Naive thymus-derived CD4-positive, alpha-beta T cell (primary cell): ENCODE measurements at regions not wholly inside any gene's neighbourhood (a gene's known extent, or its start where the extent isn't known, plus 50 kb on each side); places are given as distances from the start of the nearest gene placed in this dataset.

Source experiments
- ATAC-seq: fragments of 150-1000 bp; cut with Tn5 transposase; 2 replicates; pipeline ENCODE4 v1.10.0; 2021; ENCODE audit warnings: mild to moderate bottlenecking, moderate library complexity
- CTCF ChIA-PET: fragments of 350-600 bp; sonication (Branson Sonifier 250); formaldehyde crosslinking; loops from one replicate; lab custom pipeline; 2021; ENCODE audit warnings: antibody characterized with exemption; lab: Charles Lee
- POLR2A ChIA-PET: fragments of 350-600 bp; sonication (Branson Sonifier 250); formaldehyde crosslinking; loops from one replicate; lab custom pipeline; 2021; ENCODE audit warnings: antibody characterized with exemption, inconsistent platforms; lab: Charles Lee
- DNase-seq, 9 donors: peaks; one replicate each; pipeline versions ENCODE4 v3.0.0 to v3.0.0-alpha.2; 2020 to 2022; ENCODE audit warnings: mixed read lengths in 1 of 9
- H3K27ac ChIP-seq: one replicate; pipeline ENCODE4 v1.7.0; 2013; ENCODE audit warnings: mild to moderate bottlenecking, low read depth, low read length, moderate library complexity
- H3K27me3 ChIP-seq, 2 donors: one replicate each; pipeline ENCODE4 v1.7.0; 2013; ENCODE audit warnings: low read length in 2 of 2, mild to moderate bottlenecking in 2 of 2, moderate library complexity in 2 of 2; ENCODE audit not compliant: control insufficient read depth in 2 of 2, insufficient read depth in 2 of 2
- H3K36me3 ChIP-seq, 3 experiments: 1 replicate in 2 of 3; 2 replicates in 1 of 3; pipeline ENCODE4 v1.7.0; 2013; ENCODE audit warnings: low read length in 3 of 3, mild to moderate bottlenecking in 3 of 3, moderate library complexity in 1 of 3; ENCODE audit not compliant: insufficient read depth in 3 of 3, control insufficient read depth in 2 of 3
- H3K4me1 ChIP-seq, 2 donors: one replicate each; pipeline ENCODE4 v1.7.0; 2013; ENCODE audit warnings: low read length in 2 of 2, mild to moderate bottlenecking in 2 of 2, moderate library complexity in 1 of 2; ENCODE audit not compliant: control insufficient read depth in 2 of 2, insufficient read depth in 2 of 2
- H3K4me3 ChIP-seq: 2 replicates; pipeline ENCODE4 v1.7.0; 2013; ENCODE audit warnings: mild to moderate bottlenecking, low read length
- H3K9me3 ChIP-seq, 3 experiments: 1 replicate in 2 of 3; 2 replicates in 1 of 3; pipeline ENCODE4 v1.7.0; 2013; ENCODE audit warnings: low read length in 3 of 3; ENCODE audit not compliant: control insufficient read depth in 2 of 3
- H3K27ac Mint-ChIP-seq, 9 donors: one replicate each; pipeline ENCODE4 v1.8.0; 2020 to 2022; ENCODE audit warnings: mixed read lengths in 9 of 9, mild to moderate bottlenecking in 8 of 9, moderate library complexity in 5 of 9, inconsistent platforms in 2 of 9
- H3K27me3 Mint-ChIP-seq, 5 donors: one replicate each; pipeline ENCODE4 v1.8.0; 2021 to 2022; ENCODE audit warnings: mixed read lengths in 5 of 5, mild to moderate bottlenecking in 1 of 5
- H3K36me3 Mint-ChIP-seq, 5 donors: one replicate each; pipeline ENCODE4 v1.8.0; 2020 to 2022; ENCODE audit warnings: mixed read lengths in 5 of 5, mild to moderate bottlenecking in 3 of 5, inconsistent platforms in 1 of 5
- H3K4me1 Mint-ChIP-seq, 7 donors: one replicate each; pipeline ENCODE4 v1.8.0; 2020 to 2022; ENCODE audit warnings: mixed read lengths in 7 of 7, mild to moderate bottlenecking in 3 of 7, inconsistent platforms in 1 of 7
- H3K4me3 Mint-ChIP-seq, 10 donors: one replicate each; pipeline ENCODE4 v1.8.0; 2020 to 2022; ENCODE audit warnings: mild to moderate bottlenecking in 10 of 10, mixed read lengths in 10 of 10, moderate library complexity in 6 of 10, inconsistent platforms in 2 of 10
- H3K9me3 Mint-ChIP-seq, 11 donors: one replicate each; pipeline ENCODE4 v1.8.0; 2020 to 2022; ENCODE audit warnings: mixed read lengths in 11 of 11, mild to moderate bottlenecking in 4 of 11, inconsistent platforms in 1 of 11, moderate library complexity in 1 of 11
- intact Hi-C, 2 donors: fragments of 100-400 bp; cut with micrococcal nuclease; formaldehyde crosslinking; loops; one replicate each; pipeline ENCODE4 v1.15.1; 2023

GRCh38 chr6:103910018-103910417 lies 949.7 kb downstream of the HACE1 start:
- Mint-ChIP-seq H3K36me3 (no peaks in the 10 kb centered on the region), H3K4me3 (no peak overlapping the region), H3K27ac (no peak overlapping the region), H3K4me1 (no peaks in the 10 kb centered on the region), H3K9me3 (peaks cover 0 to 18% (median 5%) of the 10 kb centered on the region in 11 donors), H3K27me3 (no peaks in the 10 kb centered on the region)
- ChIA-PET CTCF (no interaction called here), POLR2A (no interaction called here)
- ATAC-seq (no peak), DNase-seq (no peak)
- intact Hi-C loops, result no loop called here
- no peaks in the 10 kb centered on the region for H3K4me1 ChIP-seq
- no peaks in the 10 kb centered on the region for H3K27me3 ChIP-seq
- H3K36me3 ChIP-seq, result no peaks in the 10 kb centered on the region
- H3K27ac ChIP-seq, result no peak overlapping the region
- H3K9me3 ChIP-seq, result no peaks in the 10 kb centered on the region
- H3K4me3 ChIP-seq, result no peak overlapping the region

DNA sequence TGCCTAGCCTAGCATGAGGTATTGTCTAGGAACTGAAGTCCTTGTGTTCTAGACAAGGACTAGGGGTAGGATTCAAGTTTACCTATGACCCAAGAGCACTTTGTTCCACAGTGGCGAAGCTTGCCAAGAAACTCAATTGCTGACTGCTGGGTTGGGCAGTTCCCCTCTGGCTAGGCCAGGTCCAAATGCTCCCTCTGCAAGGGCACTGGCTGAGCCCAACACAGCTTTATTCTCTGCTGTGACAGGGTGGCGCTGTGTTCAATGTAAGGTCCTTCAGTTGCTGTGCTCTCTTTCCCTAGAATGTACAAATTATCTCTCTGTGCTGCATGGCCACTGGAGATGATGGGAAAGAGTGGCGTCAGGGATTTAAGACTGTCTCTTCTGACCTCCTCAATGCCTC lies 950.8 kb downstream of the HACE1 start:
- DNase-seq (no peak), ATAC-seq (no peak)
- Mint-ChIP-seq H3K4me3 (no peak overlapping the region), H3K9me3 (peaks cover 0 to 27% (median 5%) of the 10 kb centered on the region in 11 donors), H3K27me3 (no peaks in the 10 kb centered on the region), H3K27ac (no peak overlapping the region), H3K4me1 (no peaks in the 10 kb centered on the region), H3K36me3 (no peaks in the 10 kb centered on the region)
- intact Hi-C loops, result no loop called here
- no peaks in the 10 kb centered on the region for H3K36me3 ChIP-seq
- H3K27ac ChIP-seq, result no peak overlapping the region
- H3K4me3 ChIP-seq, result no peak overlapping the region
- H3K9me3 ChIP-seq, result no peaks in the 10 kb centered on the region
- no peaks in the 10 kb centered on the region for H3K27me3 ChIP-seq
- H3K4me1 ChIP-seq, result no peaks in the 10 kb centered on the region
- ChIA-PET POLR2A (no interaction called here), CTCF (no interaction called here)

DNA sequence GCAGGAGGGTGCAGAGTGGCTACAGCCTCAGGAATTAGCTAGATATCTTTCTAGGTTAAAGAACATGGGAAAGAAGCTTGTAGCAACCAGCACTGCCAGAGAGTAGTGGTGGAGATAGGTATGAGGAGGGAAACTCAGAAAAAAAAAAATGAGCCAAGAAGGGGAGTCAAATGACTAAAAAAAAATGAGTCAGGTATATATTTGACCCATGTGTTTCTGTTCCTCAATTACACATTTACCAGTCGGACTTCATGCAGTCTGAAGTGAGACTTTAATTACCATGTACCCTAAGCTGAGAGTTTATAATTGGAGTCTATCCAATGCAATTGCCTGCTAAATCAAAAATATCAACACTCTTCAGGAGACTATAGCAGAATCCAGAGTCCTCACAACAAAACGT lies 964.6 kb downstream of the HACE1 start:
- ATAC-seq (no peak), DNase-seq (no peak)
- Histone ChIP-seq H3K9me3 (no peaks in the 10 kb centered on the region), H3K36me3 (no peaks in the 10 kb centered on the region), H3K4me1 (no peaks in the 10 kb centered on the region), H3K4me3 (no peak overlapping the region), H3K27me3 (no peaks in the 10 kb centered on the region), H3K27ac (no peak overlapping the region)
- Mint-ChIP-seq H3K36me3 (no peaks in the 10 kb centered on the region), H3K9me3 (peaks cover 0 to 16% (median 2%) of the 10 kb centered on the region in 11 donors), H3K4me3 (no peak overlapping the region), H3K27ac (no peak overlapping the region), H3K4me1 (no peaks in the 10 kb centered on the region), H3K27me3 (no peaks in the 10 kb centered on the region)
- intact Hi-C loops, result no loop called here
- CTCF ChIA-PET, result no interaction called here
- POLR2A ChIA-PET, result no interaction called here

DNA sequence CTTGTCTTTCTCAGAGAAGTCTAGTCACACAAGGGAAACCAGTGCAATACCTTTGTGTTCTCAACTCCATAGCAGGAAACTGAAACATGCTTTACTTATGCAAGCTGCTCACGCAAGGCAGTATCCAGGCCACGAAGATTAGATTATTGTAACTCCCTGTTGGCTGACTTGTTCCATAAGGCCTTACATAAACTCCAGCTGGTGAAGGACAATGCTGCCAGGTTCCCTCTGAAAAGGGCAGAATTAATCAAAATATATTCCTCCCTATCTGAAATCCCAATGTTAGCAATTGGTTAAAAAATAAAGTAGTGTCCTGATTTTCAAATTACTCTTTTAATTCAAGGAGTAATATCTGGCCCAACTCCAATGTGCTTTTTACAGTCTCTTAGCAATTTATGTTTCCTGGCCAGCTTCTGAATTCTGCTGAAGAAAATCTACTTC lies 966.6 kb downstream of the HACE1 start:
- H3K36me3 Mint-ChIP-seq, result no peaks in the 10 kb centered on the region
- CTCF ChIA-PET, result no interaction called here
- peaks cover 0 to 17% (median 2%) of the 10 kb centered on the region in 11 donors for H3K9me3 Mint-ChIP-seq
- no peak for DNase-seq
- intact Hi-C loops, result no loop called here
- H3K27ac ChIP-seq, result no peak overlapping the region
- no peak overlapping the region for H3K4me3 ChIP-seq
- no peak for ATAC-seq
- H3K27me3 ChIP-seq, result no peaks in the 10 kb centered on the region
- no peaks in the 10 kb centered on the region for H3K4me1 ChIP-seq
- POLR2A ChIA-PET, result no interaction called here
- H3K9me3 ChIP-seq, result no peaks in the 10 kb centered on the region
- no peak overlapping the region for H3K27ac Mint-ChIP-seq
- H3K36me3 ChIP-seq, result no peaks in the 10 kb centered on the region
- no peaks in the 10 kb centered on the region for H3K4me1 Mint-ChIP-seq
- H3K27me3 Mint-ChIP-seq, result no peaks in the 10 kb centered on the region
- H3K4me3 Mint-ChIP-seq, result no peak overlapping the region

DNA sequence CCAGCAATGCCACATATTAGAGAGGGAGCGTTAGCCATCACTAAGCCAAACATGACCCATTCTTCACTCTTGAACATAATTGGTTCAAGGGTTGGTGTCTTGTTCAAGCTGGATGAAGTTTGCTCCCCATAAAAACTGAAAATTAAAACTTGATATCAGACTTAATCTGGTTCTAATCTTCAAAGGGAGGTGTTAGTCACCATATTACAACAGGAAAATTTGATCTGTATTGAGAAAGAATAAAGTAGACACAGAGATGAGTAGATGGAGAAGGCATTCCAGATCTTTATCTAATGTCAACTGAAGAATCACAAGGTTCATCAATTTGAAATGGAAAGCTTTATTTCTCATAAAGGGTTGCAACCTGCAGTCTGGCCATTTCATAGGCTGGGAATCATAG lies 972.8 kb downstream of the HACE1 start:
- Histone ChIP-seq H3K4me1 (no peaks in the 10 kb centered on the region), H3K36me3 (no peaks in the 10 kb centered on the region), H3K27me3 (no peaks in the 10 kb centered on the region), H3K4me3 (no peak overlapping the region), H3K27ac (no peak overlapping the region), H3K9me3 (no peaks in the 10 kb centered on the region)
- DNase-seq (no peak), ATAC-seq (no peak)
- Mint-ChIP-seq H3K4me3 (no peak overlapping the region), H3K9me3 (peaks cover 0 to 12% (median 3%) of the 10 kb centered on the region in 11 donors), H3K4me1 (no peaks in the 10 kb centered on the region), H3K36me3 (no peaks in the 10 kb centered on the region), H3K27ac (no peak overlapping the region), H3K27me3 (no peaks in the 10 kb centered on the region)
- ChIA-PET POLR2A (no interaction called here), CTCF (no interaction called here)
- intact Hi-C loops, result no loop called here

DNA sequence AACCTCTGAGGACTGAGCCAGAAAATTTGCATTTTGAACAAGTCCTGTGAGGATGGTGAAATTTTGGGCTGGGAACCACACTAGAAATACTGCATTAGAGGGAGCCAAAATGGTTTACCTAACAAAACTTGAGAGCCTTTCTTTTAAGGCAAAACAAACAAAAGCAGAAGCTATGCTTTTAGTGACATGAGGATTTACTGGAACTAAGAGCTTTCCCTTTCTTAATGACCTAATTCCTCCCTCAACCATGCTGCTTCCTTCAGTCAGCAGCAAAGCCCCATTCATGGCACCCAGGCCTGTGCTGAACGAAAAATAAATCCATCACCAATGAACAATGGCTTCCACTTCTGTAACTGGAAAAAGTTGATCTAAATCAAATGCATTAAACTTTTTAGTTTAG lies 974.3 kb downstream of the HACE1 start:
- H3K27ac ChIP-seq, result no peak overlapping the region
- no peaks in the 10 kb centered on the region for H3K4me1 ChIP-seq
- no peaks in the 10 kb centered on the region for H3K4me1 Mint-ChIP-seq
- H3K27me3 ChIP-seq, result no peaks in the 10 kb centered on the region
- no peak for ATAC-seq
- H3K9me3 ChIP-seq, result no peaks in the 10 kb centered on the region
- no peaks in the 10 kb centered on the region for H3K36me3 Mint-ChIP-seq
- no peaks in the 10 kb centered on the region for H3K27me3 Mint-ChIP-seq
- no peak for DNase-seq
- no peak overlapping the region for H3K27ac Mint-ChIP-seq
- ChIA-PET CTCF (no interaction called here), POLR2A (no interaction called here)
- H3K36me3 ChIP-seq, result no peaks in the 10 kb centered on the region
- no peak overlapping the region for H3K4me3 ChIP-seq
- H3K9me3 Mint-ChIP-seq, result peaks cover 0 to 10% (median under 1%) of the 10 kb centered on the region in 11 donors
- H3K4me3 Mint-ChIP-seq, result no peak overlapping the region
- intact Hi-C loops, result no loop called here

GRCh38 chr6:103879800-103880199 lies 979.9 kb downstream of the HACE1 start:
- H3K36me3 ChIP-seq, result no peaks in the 10 kb centered on the region
- Mint-ChIP-seq H3K4me3 (no peak overlapping the region), H3K36me3 (peaks cover 0 to 5% (median 0%) of the 10 kb centered on the region in 5 donors), H3K4me1 (no peaks in the 10 kb centered on the region), H3K27ac (no peak overlapping the region), H3K27me3 (no peaks in the 10 kb centered on the region), H3K9me3 (peaks cover 0 to 13% (median 4%) of the 10 kb centered on the region in 11 donors)
- no peak overlapping the region for H3K27ac ChIP-seq
- ATAC-seq (no peak), DNase-seq (no peak)
- peaks cover 0 to 8% (median 0%) of the 10 kb centered on the region in 3 experiments for H3K9me3 ChIP-seq
- no peaks in the 10 kb centered on the region for H3K27me3 ChIP-seq
- no peaks in the 10 kb centered on the region for H3K4me1 ChIP-seq
- ChIA-PET CTCF (no interaction called here), POLR2A (no interaction called here)
- intact Hi-C loops, result no loop called here
- H3K4me3 ChIP-seq, result no peak overlapping the region
